PC-9 (cell line): ENCODE measurements at regions not wholly inside any gene's neighbourhood (a gene's known extent, or its start where the extent isn't known, plus 50 kb on each side); places are given as distances from the start of the nearest gene placed in this dataset.

Experiments
- BruUV-seq: library from RNA; stranded (reverse); fragments of 400-500 nt; replicated peaks from 2 replicates; lab custom pipeline; 2021; lab: Mats Ljungman, UMichigan
- CTCF ChIA-PET: fragments of 300-600 bp; sonication (Branson Sonifier 250); formaldehyde crosslinking; loops from one replicate; lab custom pipeline; 2022; ENCODE audit warnings: antibody characterized with exemption; lab: Charles Lee
- POLR2A ChIA-PET: fragments of 300-600 bp; sonication (Branson Sonifier 250); formaldehyde crosslinking; loops from one replicate; lab custom pipeline; 2022; ENCODE audit warnings: antibody characterized with exemption; ENCODE audit not compliant: unreplicated experiment; lab: Charles Lee
- DNase-seq, 2 experiments: peaks; one replicate each; pipeline versions ENCODE4 v3.0.0 to v3.0.0-alpha.2; 2015 to 2022; ENCODE audit warnings: mixed read lengths in 1 of 2
- H2AFZ ChIP-seq: fragments of 200-600 bp; sonication (generic); 2 replicates; pipeline ENCODE4 v1.8.1; 2017; ENCODE audit warnings: antibody characterized with exemption
- H3F3A ChIP-seq: fragments of 200-600 bp; sonication (generic); 2 replicates; pipeline ENCODE4 v1.8.1; 2017; ENCODE audit warnings: antibody characterized with exemption, mild to moderate bottlenecking, low read depth; ENCODE audit not compliant: insufficient read depth
- H3K27ac ChIP-seq: fragments of 200-600 bp; sonication (generic); 2 replicates; pipeline ENCODE4 v1.6.1; 2016; ENCODE audit warnings: mixed run types
- H3K27me3 ChIP-seq: fragments of 200-600 bp; sonication (generic); 2 replicates; pipeline ENCODE4 v1.6.1; 2016; ENCODE audit warnings: low read depth, mixed run types; ENCODE audit not compliant: insufficient read depth
- H3K36me3 ChIP-seq: fragments of 200-600 bp; sonication (generic); 2 replicates; pipeline ENCODE4 v1.6.1; 2016; ENCODE audit warnings: low read depth, mixed run types
- H3K4me1 ChIP-seq: fragments of 200-600 bp; sonication (generic); replicated peaks from 2 replicates; pipeline ENCODE4 v1.6.1; 2016; ENCODE audit warnings: mixed run types; ENCODE audit not compliant: insufficient read depth
- H3K4me2 ChIP-seq: fragments of 200-600 bp; sonication (generic); 2 replicates; pipeline ENCODE4 v1.6.1; 2017; ENCODE audit warnings: mixed run types
- H3K4me3 ChIP-seq: fragments of 200-600 bp; sonication (generic); 2 replicates; pipeline ENCODE4 v1.6.1; 2016; ENCODE audit warnings: mixed run types
- H3K79me2 ChIP-seq: fragments of 200-600 bp; sonication (generic); 2 replicates; pipeline ENCODE4 v1.6.1; 2017; ENCODE audit warnings: low read depth, mixed run types
- H3K9me2 ChIP-seq: fragments of 200-600 bp; sonication (generic); 2 replicates; pipeline ENCODE4 v1.8.1; 2017; ENCODE audit warnings: mild to moderate bottlenecking; ENCODE audit not compliant: insufficient read depth
- H3K9me3 ChIP-seq: fragments of 200-600 bp; sonication (generic); 2 replicates; pipeline ENCODE4 v1.8.1; 2016; ENCODE audit warnings: low read depth; ENCODE audit not compliant: insufficient read depth
- H4K20me1 ChIP-seq: fragments of 200-600 bp; sonication (generic); 2 replicates; pipeline ENCODE4 v1.8.1; 2017; ENCODE audit not compliant: insufficient read depth
- CTCF ChIP-seq: fragments of 200-600 bp; sonication (generic); conservative IDR thresholded peaks from 2 replicates; pipeline ENCODE4 v1.6.1; 2017; ENCODE audit warnings: mixed run types, antibody characterized with exemption, mild to moderate bottlenecking, moderate library complexity
- EZH2 ChIP-seq: fragments of 200-600 bp; sonication (generic); IDR thresholded peaks from 2 replicates; pipeline ENCODE4 v1.8.0; 2017; ENCODE audit warnings: antibody characterized with exemption, low read depth
- intact Hi-C: fragments of 100-400 bp; cut with micrococcal nuclease; formaldehyde crosslinking; loops from one replicate; pipeline ENCODE4 v1.10.0; 2022; ENCODE audit not compliant: unreplicated experiment

- BruUV-seq: no TSS peak
- no peaks in the 10 kb centered on the region for H3K4me1 ChIP-seq
- ChIA-PET POLR2A (no interaction called here), CTCF (no interaction called here)
- no peaks in the 10 kb centered on the region for H3K27me3 ChIP-seq
- intact Hi-C loops: no loop called here
- no peaks in the 10 kb centered on the region for H4K20me1 ChIP-seq
- no peak overlapping the region for H2AFZ ChIP-seq
- no peaks in the 10 kb centered on the region; the same call in 1 of the 2 replicates for H3F3A ChIP-seq
- H3K4me2 ChIP-seq: no peak overlapping the region
- H3K9me2 ChIP-seq: 0 out of 2 replicates have a peak, but pooled peaks cover 6% of the 10 kb centered on the region
- no peak for DNase-seq
- no peak for TF ChIP-seq EZH2
- TF ChIP-seq CTCF: no peak
- H3K79me2 ChIP-seq: no peaks in the 10 kb centered on the region
- H3K4me3 ChIP-seq: no peak overlapping the region
- H3K36me3 ChIP-seq: no peaks in the 10 kb centered on the region
- no peaks in the 10 kb centered on the region for H3K9me3 ChIP-seq
- no peak overlapping the region for H3K27ac ChIP-seq
Observed at GRCh38 chr4:123308667-123309066, 87.9 kb upstream of the SPRY1 start.

- H3K27me3 ChIP-seq: no peaks in the 10 kb centered on the region
- ChIA-PET CTCF (no interaction called here), POLR2A (no interaction called here)
- intact Hi-C loops: no loop called here
- H3K9me2 ChIP-seq: 0 out of 2 replicates have a peak, but pooled peaks cover 6% of the 10 kb centered on the region
- H3K36me3 ChIP-seq: 0 out of 2 replicates have a peak, but pooled peaks cover 6% of the 10 kb centered on the region
- H2AFZ ChIP-seq: no peak overlapping the region
- no peak overlapping the region for H3K27ac ChIP-seq
- H3K4me3 ChIP-seq: no peak overlapping the region
- BruUV-seq: no TSS peak
- no peak for DNase-seq
- H4K20me1 ChIP-seq: no peaks in the 10 kb centered on the region
- TF ChIP-seq EZH2 (no peak), CTCF (no peak)
- no peak overlapping the region for H3K4me2 ChIP-seq
- H3K4me1 ChIP-seq: peaks cover 13% of the 10 kb centered on the region; the same call in 1 of the 2 replicates
- no peaks in the 10 kb centered on the region for H3K79me2 ChIP-seq
- H3F3A ChIP-seq: peaks cover 12% of the 10 kb centered on the region
- H3K9me3 ChIP-seq: no peaks in the 10 kb centered on the region
Observed at GRCh38 chr4:123312116-123312515, 84.5 kb upstream of the SPRY1 start.

GRCh38 chr4:123312951-123313592, 83.5 kb upstream of the SPRY1 start:
- BruUV-seq: no TSS peak
- no peaks in the 10 kb centered on the region for H4K20me1 ChIP-seq
- intact Hi-C loops: no loop called here
- 0 out of 2 replicates have a peak, but pooled peaks cover 6% of the 10 kb centered on the region for H3K9me2 ChIP-seq
- ChIA-PET CTCF (no interaction called here), POLR2A (no interaction called here)
- H2AFZ ChIP-seq: no peak overlapping the region
- H3F3A ChIP-seq: peaks cover 12% of the 10 kb centered on the region
- H3K4me1 ChIP-seq: peaks cover 13% of the 10 kb centered on the region; the same call in 1 of the 2 replicates
- no peak overlapping the region for H3K4me2 ChIP-seq
- H3K79me2 ChIP-seq: no peaks in the 10 kb centered on the region
- no peak for DNase-seq
- H3K27ac ChIP-seq: no peak overlapping the region
- no peak overlapping the region for H3K4me3 ChIP-seq
- 0 out of 2 replicates have a peak, but pooled peaks cover 12% of the 10 kb centered on the region for H3K36me3 ChIP-seq
- no peaks in the 10 kb centered on the region for H3K27me3 ChIP-seq
- peaks cover 8% of the 10 kb centered on the region; the same call in 1 of the 2 replicates for H3K9me3 ChIP-seq
- TF ChIP-seq CTCF (no peak), EZH2 (no peak)
